ENCODE measurements at regions not wholly inside any gene's neighbourhood (a gene's known extent, or its start where the extent isn't known, plus 50 kb on each side); places are given as distances from the start of the nearest gene placed in this dataset.

- DNase-seq (ENCODE audit: low read depth in 2 of 2, low spot score in 1 of 2) = no peak
Observed at GRCh38 chr2:136376798-136377211, 258.9 kb upstream of the CXCR4 start.

- no peak for DNase-seq (ENCODE audit: low read depth in 2 of 2, low spot score in 1 of 2)
Observed at GRCh38 chr2:136376211-136376610, 258.3 kb upstream of the CXCR4 start.

- no peak for DNase-seq (ENCODE audit: low read depth in 2 of 2, low spot score in 1 of 2)
Observed at GRCh38 chr2:136375017-136375901, 257.3 kb upstream of the CXCR4 start.

- no peak for DNase-seq (ENCODE audit: low read depth in 2 of 2, low spot score in 1 of 2)
Observed at GRCh38 chr2:136373841-136374240, 255.9 kb upstream of the CXCR4 start.

- DNase-seq (ENCODE audit: low read depth in 2 of 2, low spot score in 1 of 2) = no peak
Observed at GRCh38 chr2:136373029-136373428, 255.1 kb upstream of the CXCR4 start.

GRCh38 chr2:136363900-136364299 lies 246.0 kb upstream of the CXCR4 start:
- no peak for DNase-seq (ENCODE audit: low read depth in 2 of 2, low spot score in 1 of 2)

GRCh38 chr2:136363470-136363869 lies 245.5 kb upstream of the CXCR4 start:
- no peak for DNase-seq (ENCODE audit: low read depth in 2 of 2, low spot score in 1 of 2)

- no peak for DNase-seq (ENCODE audit: low read depth in 2 of 2, low spot score in 1 of 2)
Observed at GRCh38 chr2:136362676-136363390, 244.9 kb upstream of the CXCR4 start.

- DNase-seq (ENCODE audit: low read depth in 2 of 2, low spot score in 1 of 2) = no peak
Observed at GRCh38 chr2:136361521-136361920, 243.6 kb upstream of the CXCR4 start.

GRCh38 chr2:136360790-136361189 lies 242.8 kb upstream of the CXCR4 start:
- DNase-seq (ENCODE audit: low read depth in 2 of 2, low spot score in 1 of 2) = no peak

- no peak for DNase-seq (ENCODE audit: low read depth in 2 of 2, low spot score in 1 of 2)
Observed at GRCh38 chr2:136359121-136359965, 241.4 kb upstream of the CXCR4 start.

GRCh38 chr2:136358576-136358975 lies 240.6 kb upstream of the CXCR4 start:
- DNase-seq (ENCODE audit: low read depth in 2 of 2, low spot score in 1 of 2) = no peak

- DNase-seq (ENCODE audit: low read depth in 2 of 2, low spot score in 1 of 2) = no peak
Observed at GRCh38 chr2:136357007-136357380, 239.0 kb upstream of the CXCR4 start.

GRCh38 chr2:136356125-136357006 lies 238.4 kb upstream of the CXCR4 start:
- no peak for DNase-seq (ENCODE audit: low read depth in 2 of 2, low spot score in 1 of 2)

GRCh38 chr2:136351684-136352083 lies 233.7 kb upstream of the CXCR4 start:
- no peak for DNase-seq (ENCODE audit: low read depth in 2 of 2, low spot score in 1 of 2)

GRCh38 chr2:136347981-136348380 lies 230.0 kb upstream of the CXCR4 start:
- no peak for DNase-seq (ENCODE audit: low read depth in 2 of 2, low spot score in 1 of 2)

GRCh38 chr2:136344339-136344738 lies 226.4 kb upstream of the CXCR4 start:
- DNase-seq (ENCODE audit: low read depth in 2 of 2, low spot score in 1 of 2) = no peak

GRCh38 chr2:136342138-136342537 lies 224.2 kb upstream of the CXCR4 start:
- DNase-seq (ENCODE audit: low read depth in 2 of 2, low spot score in 1 of 2) = no peak

- DNase-seq (ENCODE audit: low read depth in 2 of 2, low spot score in 1 of 2) = no peak
Observed at GRCh38 chr2:136334967-136335366, 217.0 kb upstream of the CXCR4 start.

- DNase-seq (ENCODE audit: low read depth in 2 of 2, low spot score in 1 of 2) = no peak
Observed at GRCh38 chr2:136332436-136333095, 214.6 kb upstream of the CXCR4 start.
